HCT116 (cell line): ENCODE measurements at regions not wholly inside any gene's neighbourhood (a gene's known extent, or its start where the extent isn't known, plus 50 kb on each side); places are given as distances from the start of the nearest gene placed in this dataset.

ENCODE experiments used
- CBX3 ChIP-seq: IDR thresholded peaks from 2 replicates; pipeline ENCODE4 v1.6.1; 2012; ENCODE audit warnings: low read depth
- CTCF ChIP-seq, 3 experiments: fragments of 200-600 bp in 1 of 3; sonication (generic) in 1 of 3; IDR thresholded peaks in 2 of 3; conservative IDR thresholded peaks in 1 of 3; 2 replicates each; pipeline ENCODE4 v1.5.1; 2012 to 2017; ENCODE audit warnings: low read depth in 2 of 3, low read length in 2 of 3, antibody characterized with exemption in 1 of 3, borderline replicate concordance in 1 of 3, control low read depth in 1 of 3, mild to moderate bottlenecking in 1 of 3, mixed read lengths in 1 of 3, mixed run types in 1 of 3, moderate library complexity in 1 of 3; ENCODE audit not compliant: insufficient read depth in 1 of 3
- MAX ChIP-seq: IDR thresholded peaks from 2 replicates; pipeline ENCODE4 v1.6.1; 2012
- POLR2A ChIP-seq: IDR thresholded peaks from 2 replicates; pipeline ENCODE4 v1.7.0; 2011; ENCODE audit warnings: borderline replicate concordance; ENCODE audit not compliant: insufficient read depth, insufficient read length; ENCODE audit errors: extremely low read depth
- POLR2AphosphoS5 ChIP-seq: IDR thresholded peaks from 2 replicates; pipeline ENCODE4 v1.6.1; 2011; ENCODE audit warnings: mild to moderate bottlenecking, low read depth, low read length, moderate library complexity
- RAD21 ChIP-seq: IDR thresholded peaks from 2 replicates; pipeline ENCODE4 v1.6.1; 2012; ENCODE audit warnings: low read depth, mild to moderate bottlenecking
- SP1 ChIP-seq: IDR thresholded peaks from 2 replicates; pipeline ENCODE4 v1.6.1; 2012; ENCODE audit warnings: low read depth
- ZBTB33 ChIP-seq: IDR thresholded peaks from 2 replicates; pipeline ENCODE4 v1.6.1; 2011; ENCODE audit warnings: mild to moderate bottlenecking, low read length, moderate library complexity; ENCODE audit not compliant: insufficient replicate concordance; ENCODE audit errors: extremely low read depth

GRCh38 chr4:183790661-183791060 is 114.4 kb upstream of the STOX2 start:
- TF ChIP-seq CTCF (IDR thresholded peaks at IDR 0.05 in 2 of 3, conservative IDR thresholded peaks at IDR 0.05 in 1 of 3; ENCODE audit: borderline replicate concordance in 1 of 3, insufficient read depth in 1 of 3, low read depth in 2 of 3, low read length in 2 of 3) (no peak), MAX (no peak), RAD21 (no peak), ZBTB33 (no peak), POLR2A (no peak), POLR2AphosphoS5 (no peak), SP1 (no peak), CBX3 (no peak)
